GM19438 (cell line): ENCODE measurements at regions not wholly inside any gene's neighbourhood (a gene's known extent, or its start where the extent isn't known, plus 50 kb on each side); places are given as distances from the start of the nearest gene placed in this dataset.

ENCODE experiments used
- ATAC-seq: cut with Tn5 transposase; IDR thresholded peaks from one replicate; pipeline ENCODE4 v1.9.1; 2021; ENCODE audit warnings: low read depth; ENCODE audit not compliant: unreplicated experiment

- ATAC-seq = no peak
These were observed 122.4 kb upstream of the KIAA1217 start for GRCh38 chr10:24086296-24087086.

- ATAC-seq = no peak
These were observed 117.7 kb upstream of the KIAA1217 start for GRCh38 chr10:24091256-24091655.

- ATAC-seq = no peak
These were observed 112.7 kb upstream of the KIAA1217 start for GRCh38 chr10:24096281-24096680.

- no peak for ATAC-seq
These were observed 111.2 kb upstream of the KIAA1217 start for GRCh38 chr10:24097751-24098207.

GRCh38 chr10:24104895-24105294, 104.0 kb upstream of the KIAA1217 start:
- ATAC-seq = no peak

- no peak for ATAC-seq
These were observed 95.0 kb upstream of the KIAA1217 start for GRCh38 chr10:24113901-24114300.

- no peak for ATAC-seq
These were observed 94.4 kb upstream of the KIAA1217 start for GRCh38 chr10:24114556-24114955.

- ATAC-seq = no peak
These were observed 93.5 kb upstream of the KIAA1217 start for GRCh38 chr10:24115403-24115802.

- no peak for ATAC-seq
These were observed 90.7 kb upstream of the KIAA1217 start for GRCh38 chr10:24118246-24118645.

GRCh38 chr10:24119896-24120295, 89.0 kb upstream of the KIAA1217 start:
- no peak for ATAC-seq

GRCh38 chr10:24120646-24121045, 88.3 kb upstream of the KIAA1217 start:
- no peak for ATAC-seq

- no peak for ATAC-seq
These were observed 81.4 kb upstream of the KIAA1217 start for GRCh38 chr10:24127516-24127915.

- ATAC-seq = no peak
These were observed 80.7 kb upstream of the KIAA1217 start for GRCh38 chr10:24128066-24128730.

GRCh38 chr10:24132741-24133140, 76.2 kb upstream of the KIAA1217 start:
- no peak for ATAC-seq

- ATAC-seq = no peak
These were observed 75.1 kb upstream of the KIAA1217 start for GRCh38 chr10:24133835-24134234.

- no peak for ATAC-seq
These were observed 72.9 kb upstream of the KIAA1217 start for GRCh38 chr10:24136070-24136469.

GRCh38 chr10:24147321-24147720, 61.6 kb upstream of the KIAA1217 start:
- no peak for ATAC-seq

GRCh38 chr10:24149640-24150039, 59.3 kb upstream of the KIAA1217 start:
- ATAC-seq = no peak

- no peak for ATAC-seq
These were observed 58.1 kb upstream of the KIAA1217 start for GRCh38 chr10:24150853-24151252.

GRCh38 chr10:24152270-24152669, 56.7 kb upstream of the KIAA1217 start:
- ATAC-seq = no peak

GRCh38 chr10:24153031-24153430, 55.9 kb upstream of the KIAA1217 start:
- ATAC-seq = no peak

- no peak for ATAC-seq
These were observed 55.4 kb upstream of the KIAA1217 start for GRCh38 chr10:24153537-24153936.
